D721Med (cell line): ENCODE measurements at regions not wholly inside any gene's neighbourhood (a gene's known extent, or its start where the extent isn't known, plus 50 kb on each side); places are given as distances from the start of the nearest gene placed in this dataset.

ENCODE experiments used
- DNase-seq: peaks from one replicate; pipeline ENCODE4 v3.0.0; 2011; ENCODE audit warnings: low spot score; ENCODE audit not compliant: insufficient read length
- FAIRE-seq: peaks from 2 replicates; lab custom pipeline; 2011; peaks lifted over from hg19 to GRCh38; lab: Jason Lieb, UNC
- CTCF ChIP-seq: IDR thresholded peaks from 2 replicates; pipeline ENCODE4 v1.5.1; 2012; ENCODE audit warnings: mild to moderate bottlenecking, control low read depth; ENCODE audit not compliant: insufficient read depth; ENCODE audit errors: missing control alignments

- FAIRE-seq (no peak), DNase-seq (no peak)
- no peak for TF ChIP-seq CTCF
Observed at GRCh38 chr4:123950530-123950929, 553.9 kb downstream of the SPRY1 start.

GRCh38 chr4:123952530-123953274, 556.1 kb downstream of the SPRY1 start:
- DNase-seq = no peak
- FAIRE-seq = no peak
- no peak for TF ChIP-seq CTCF

- TF ChIP-seq CTCF = no peak
- FAIRE-seq (no peak), DNase-seq (no peak)
Observed at GRCh38 chr4:123953566-123953965, 557.0 kb downstream of the SPRY1 start.

- DNase-seq = no peak
- FAIRE-seq = no peak
- no peak for TF ChIP-seq CTCF
Observed at GRCh38 chr4:123954220-123954619, 557.6 kb downstream of the SPRY1 start.

- no peak for TF ChIP-seq CTCF
- DNase-seq = no peak
- FAIRE-seq = no peak
Observed at GRCh38 chr4:123955167-123955800, 558.7 kb downstream of the SPRY1 start.

- FAIRE-seq (no peak), DNase-seq (no peak)
- TF ChIP-seq CTCF = no peak
Observed at GRCh38 chr4:123956204-123956603, 559.6 kb downstream of the SPRY1 start.
